ENCODE measurements at regions not wholly inside any gene's neighbourhood (a gene's known extent, or its start where the extent isn't known, plus 50 kb on each side); places are given as distances from the start of the nearest gene placed in this dataset.
A peak's percentile ranks its signal among the peaks of the same experiment; 100 is the strongest.

DNA sequence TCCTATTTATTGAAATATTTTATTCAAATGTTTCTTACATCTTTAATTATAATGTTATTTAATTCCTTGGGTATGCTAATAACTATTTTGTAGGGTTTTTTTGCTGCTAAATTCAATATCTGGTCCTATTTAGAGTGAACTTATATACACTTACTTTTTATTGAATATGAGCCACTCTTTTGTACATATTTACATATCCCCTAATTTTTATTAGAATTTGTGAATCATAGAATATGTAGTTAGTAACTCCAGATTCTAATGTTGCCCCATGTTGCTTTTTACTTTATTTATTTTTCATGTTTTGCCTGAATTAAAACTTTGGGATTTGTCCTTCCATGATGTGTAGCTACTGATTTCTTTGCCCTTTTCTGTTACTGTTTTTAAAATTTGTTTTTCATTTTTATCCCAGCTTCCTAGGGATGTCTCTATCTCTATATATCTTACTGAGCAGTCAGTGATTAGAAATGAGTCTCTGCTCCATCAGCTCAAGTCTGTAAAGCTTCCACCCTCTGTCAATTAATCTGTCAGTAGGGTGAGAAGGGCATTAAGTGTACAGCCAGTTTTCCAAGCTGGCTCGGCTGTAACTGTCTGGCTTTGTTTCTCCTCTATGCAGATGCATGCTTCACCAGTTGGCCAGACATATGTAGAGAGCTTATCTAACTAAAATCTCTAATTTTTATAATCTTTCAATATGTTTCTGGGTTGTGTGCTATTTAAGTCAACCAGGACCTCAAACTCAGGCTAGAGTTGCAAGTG is 256.9 kb downstream of the CDH19 start:
- H3K27ac ChIP-seq = no peak overlapping the region
- no peaks in the 10 kb centered on the region for H3K4me1 ChIP-seq
- H3K9me3 ChIP-seq = no peaks in the 10 kb centered on the region
- TF ChIP-seq, protein P1, sequence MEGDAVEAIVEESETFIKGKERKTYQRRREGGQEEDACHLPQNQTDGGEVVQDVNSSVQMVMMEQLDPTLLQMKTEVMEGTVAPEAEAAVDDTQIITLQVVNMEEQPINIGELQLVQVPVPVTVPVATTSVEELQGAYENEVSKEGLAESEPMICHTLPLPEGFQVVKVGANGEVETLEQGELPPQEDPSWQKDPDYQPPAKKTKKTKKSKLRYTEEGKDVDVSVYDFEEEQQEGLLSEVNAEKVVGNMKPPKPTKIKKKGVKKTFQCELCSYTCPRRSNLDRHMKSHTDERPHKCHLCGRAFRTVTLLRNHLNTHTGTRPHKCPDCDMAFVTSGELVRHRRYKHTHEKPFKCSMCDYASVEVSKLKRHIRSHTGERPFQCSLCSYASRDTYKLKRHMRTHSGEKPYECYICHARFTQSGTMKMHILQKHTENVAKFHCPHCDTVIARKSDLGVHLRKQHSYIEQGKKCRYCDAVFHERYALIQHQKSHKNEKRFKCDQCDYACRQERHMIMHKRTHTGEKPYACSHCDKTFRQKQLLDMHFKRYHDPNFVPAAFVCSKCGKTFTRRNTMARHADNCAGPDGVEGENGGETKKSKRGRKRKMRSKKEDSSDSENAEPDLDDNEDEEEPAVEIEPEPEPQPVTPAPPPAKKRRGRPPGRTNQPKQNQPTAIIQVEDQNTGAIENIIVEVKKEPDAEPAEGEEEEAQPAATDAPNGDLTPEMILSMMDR (IDR thresholded peaks at IDR 0.05) = no peak
- no peak for DNase-seq
- no peaks in the 10 kb centered on the region for H3K27me3 ChIP-seq
- H3K36me3 ChIP-seq = no peaks in the 10 kb centered on the region
- no peak overlapping the region for H3K4me3 ChIP-seq
- intact Hi-C loops (cut with DNase I) = no loop called here
- ATAC-seq = no peak

DNA sequence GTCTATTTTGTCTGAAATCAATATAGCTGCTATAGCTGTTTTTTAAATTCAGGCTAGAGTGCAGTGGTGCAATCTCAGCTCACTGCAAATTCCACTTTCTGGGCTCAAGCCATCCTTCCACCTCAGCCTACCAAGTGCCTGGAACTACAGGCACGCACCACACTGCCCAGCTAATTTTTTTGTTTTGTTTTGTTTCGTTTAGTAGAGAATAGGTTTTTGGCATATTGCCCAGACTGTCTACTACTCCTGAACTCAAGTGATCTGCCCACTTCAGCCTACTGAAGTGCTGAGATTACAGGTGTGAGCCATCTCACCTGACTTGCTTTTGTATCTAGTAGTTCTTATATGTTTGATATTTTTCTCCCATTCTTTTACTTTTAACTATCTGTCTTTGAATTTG is 259.7 kb downstream of the CDH19 start:
- H3K27me3 ChIP-seq = no peaks in the 10 kb centered on the region
- intact Hi-C loops (cut with DNase I) = no loop called here
- ATAC-seq (peak; percentile 66), DNase-seq (no peak)
- H3K4me1 ChIP-seq = no peaks in the 10 kb centered on the region
- TF ChIP-seq, protein P1 (IDR thresholded peaks at IDR 0.05) = no peak
- H3K4me3 ChIP-seq = no peak overlapping the region
- no peaks in the 10 kb centered on the region for H3K9me3 ChIP-seq
- H3K36me3 ChIP-seq = no peaks in the 10 kb centered on the region
- H3K27ac ChIP-seq = no peak overlapping the region

DNA sequence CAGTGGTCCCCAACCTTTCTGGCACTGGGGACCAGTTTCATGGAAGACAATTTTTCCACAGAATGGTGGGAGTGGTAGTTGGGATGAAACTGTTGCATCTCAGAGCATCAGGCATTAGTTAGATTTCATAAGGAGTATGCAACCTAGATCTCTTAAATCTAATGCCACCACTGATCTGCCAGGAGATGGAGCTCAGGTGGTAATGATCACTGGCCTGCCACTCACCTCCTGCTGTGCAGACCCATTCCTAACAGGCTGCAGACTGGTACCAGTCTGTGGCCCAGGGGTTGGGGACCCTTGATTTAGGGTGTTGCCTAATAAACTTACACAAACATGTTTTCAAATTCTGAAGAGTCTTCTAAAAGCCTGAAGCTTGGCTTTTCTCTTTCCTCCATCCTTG is 261.3 kb downstream of the CDH19 start:
- no peak overlapping the region for H3K4me3 ChIP-seq
- no peaks in the 10 kb centered on the region for H3K36me3 ChIP-seq
- DNase-seq = no peak
- H3K9me3 ChIP-seq = no peaks in the 10 kb centered on the region
- no peak overlapping the region for H3K27ac ChIP-seq
- TF ChIP-seq, protein P1 (IDR thresholded peaks at IDR 0.05) = no peak
- no peak for ATAC-seq
- intact Hi-C loops (cut with DNase I) = no loop called here
- H3K4me1 ChIP-seq = no peaks in the 10 kb centered on the region
- no peaks in the 10 kb centered on the region for H3K27me3 ChIP-seq

DNA sequence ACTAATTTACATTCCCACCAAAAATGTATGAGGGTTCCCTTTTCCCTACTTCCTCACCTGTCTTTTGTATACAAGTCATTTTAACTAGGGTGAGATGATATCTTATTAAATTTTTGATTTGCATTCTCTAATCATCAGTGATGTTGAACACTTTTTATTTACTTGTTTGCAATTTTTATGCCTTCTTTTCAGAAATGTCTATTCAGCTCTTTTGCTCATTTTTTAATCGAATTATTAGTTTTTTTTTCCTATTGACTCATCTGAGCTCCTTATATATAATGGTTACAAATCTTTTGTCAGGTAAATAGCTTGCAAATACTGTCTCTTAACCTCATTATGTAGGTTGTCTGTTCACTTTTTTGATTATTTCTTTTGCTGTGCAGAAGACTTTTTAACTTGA is 269.4 kb downstream of the CDH19 start:
- TF ChIP-seq, protein P1 (IDR thresholded peaks at IDR 0.05) = no peak
- Histone ChIP-seq H3K9me3 (no peaks in the 10 kb centered on the region), H3K27ac (no peak overlapping the region), H3K4me1 (no peaks in the 10 kb centered on the region), H3K27me3 (no peaks in the 10 kb centered on the region), H3K36me3 (no peaks in the 10 kb centered on the region), H3K4me3 (no peak overlapping the region)
- DNase-seq = no peak
- ATAC-seq = no peak
- intact Hi-C loops (cut with DNase I) = no loop called here

DNA sequence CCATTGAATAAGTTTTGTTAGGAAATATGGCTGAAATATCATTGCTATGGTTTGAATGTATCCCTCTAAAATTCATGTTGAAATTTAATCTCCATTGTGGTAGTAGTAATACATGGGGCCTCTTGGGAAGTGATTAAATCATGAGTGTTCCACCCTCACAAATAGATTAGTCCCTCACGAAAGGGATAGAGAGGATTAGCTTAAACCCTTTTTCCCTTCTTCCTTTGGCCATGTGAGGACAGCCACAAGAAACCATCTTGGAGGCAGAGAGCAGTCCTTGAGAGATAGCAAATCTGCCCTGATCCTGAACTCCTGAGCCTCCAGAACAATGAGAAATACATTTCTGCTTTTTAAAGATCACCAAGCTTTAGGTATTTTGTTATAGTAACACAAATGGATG is 274.2 kb downstream of the CDH19 start:
- H3K4me1 ChIP-seq = no peaks in the 10 kb centered on the region
- H3K9me3 ChIP-seq = no peaks in the 10 kb centered on the region
- ATAC-seq = no peak
- H3K4me3 ChIP-seq = no peak overlapping the region
- H3K36me3 ChIP-seq = no peaks in the 10 kb centered on the region
- no peaks in the 10 kb centered on the region for H3K27me3 ChIP-seq
- intact Hi-C loops (cut with DNase I) = no loop called here
- no peak for DNase-seq
- TF ChIP-seq, protein P1 (IDR thresholded peaks at IDR 0.05) = no peak
- no peak overlapping the region for H3K27ac ChIP-seq

All from upper lobe of right lung (tissue), 1 donor.